ENCODE measurements at regions not wholly inside any gene's neighbourhood (a gene's known extent, or its start where the extent isn't known, plus 50 kb on each side); places are given as distances from the start of the nearest gene placed in this dataset.

GRCh38 chr12:46660276-46660675 lies 165.5 kb downstream of the SLC38A4 start:
- CTCF ChIA-PET, result no interaction called here
- H3K27me3 Mint-ChIP-seq (ENCODE audit: insufficient read depth, unreplicated experiment), result no peaks in the 10 kb centered on the region
- H3K36me3 Mint-ChIP-seq (ENCODE audit: insufficient read depth, unreplicated experiment), result no peaks in the 10 kb centered on the region
- intact Hi-C loops (cut with micrococcal nuclease; ENCODE audit: unreplicated experiment), result loop anchor here (5.0 kb wide), 2 partner anchors 528 to 668 kb away; partner anchors contain the start of gene SCAF11
- no peaks in the 10 kb centered on the region for H3K27me3 ChIP-seq (replicated peaks; ENCODE audit: control insufficient read depth, insufficient read depth, low read length)
- no peak overlapping the region for H3K4me3 Mint-ChIP-seq (ENCODE audit: unreplicated experiment)
- BruUV-seq (replicated peaks), result no TSS peak
- H3K27ac Mint-ChIP-seq (ENCODE audit: unreplicated experiment), result no peak overlapping the region
- TF ChIP-seq CTCF (IDR thresholded peaks at IDR 0.05; ENCODE audit: insufficient read depth in 1 of 2, low read depth in 1 of 2, low read length in 1 of 2, severe bottlenecking in 1 of 2, unreplicated experiment in 1 of 2), result no peak
- no peak for DNase-seq
- H3K4me1 ChIP-seq, result peaks cover 16% of the 10 kb centered on the region
- no peaks in the 10 kb centered on the region for H3K9me3 ChIP-seq
- H3K4me1 Mint-ChIP-seq (ENCODE audit: low read depth, unreplicated experiment), result peaks cover 26% of the 10 kb centered on the region
- H3K9me3 Mint-ChIP-seq (ENCODE audit: unreplicated experiment), result no peaks in the 10 kb centered on the region
- POLR2A ChIA-PET, result no interaction called here
- no peaks in the 10 kb centered on the region for H3K36me3 ChIP-seq (ENCODE audit: control insufficient read depth, insufficient read depth, low read length)
- no peak overlapping the region for H3K4me3 ChIP-seq (ENCODE audit: low read depth, low read length)

GRCh38 chr12:46659824-46660223 lies 166.0 kb downstream of the SLC38A4 start:
- no TSS peak for BruUV-seq (replicated peaks)
- H3K36me3 Mint-ChIP-seq (ENCODE audit: insufficient read depth, unreplicated experiment), result no peaks in the 10 kb centered on the region
- CTCF ChIA-PET, result interaction anchor here (0.6 kb wide), 1 partner anchor 534 kb away, joined by 8 read pairs; no protein-coding TSS in a partner anchor
- H3K4me1 Mint-ChIP-seq (ENCODE audit: low read depth, unreplicated experiment), result peaks cover 26% of the 10 kb centered on the region
- H3K9me3 Mint-ChIP-seq (ENCODE audit: unreplicated experiment), result no peaks in the 10 kb centered on the region
- POLR2A ChIA-PET, result no interaction called here
- H3K4me3 Mint-ChIP-seq (ENCODE audit: unreplicated experiment), result no peak overlapping the region
- peaks cover 16% of the 10 kb centered on the region for H3K4me1 ChIP-seq
- H3K36me3 ChIP-seq (ENCODE audit: control insufficient read depth, insufficient read depth, low read length), result no peaks in the 10 kb centered on the region
- no peak overlapping the region for H3K4me3 ChIP-seq (ENCODE audit: low read depth, low read length)
- no peaks in the 10 kb centered on the region for H3K9me3 ChIP-seq
- H3K27me3 Mint-ChIP-seq (ENCODE audit: insufficient read depth, unreplicated experiment), result no peaks in the 10 kb centered on the region
- no peak for DNase-seq
- intact Hi-C loops (cut with micrococcal nuclease; ENCODE audit: unreplicated experiment), result loop anchor here (5.0 kb wide), 2 partner anchors 528 to 668 kb away; partner anchors contain the start of gene SCAF11
- TF ChIP-seq CTCF (IDR thresholded peaks at IDR 0.05; ENCODE audit: insufficient read depth in 1 of 2, low read depth in 1 of 2, low read length in 1 of 2, severe bottlenecking in 1 of 2, unreplicated experiment in 1 of 2), result no peak
- no peak overlapping the region for H3K27ac Mint-ChIP-seq (ENCODE audit: unreplicated experiment)
- no peaks in the 10 kb centered on the region for H3K27me3 ChIP-seq (replicated peaks; ENCODE audit: control insufficient read depth, insufficient read depth, low read length)

- ChIA-PET CTCF (interaction anchor here (0.6 kb wide), 1 partner anchor 534 kb away, joined by 8 read pairs; no protein-coding TSS in a partner anchor), POLR2A (no interaction called here)
- no peaks in the 10 kb centered on the region for H3K27me3 Mint-ChIP-seq (ENCODE audit: insufficient read depth, unreplicated experiment)
- H3K27ac Mint-ChIP-seq (ENCODE audit: unreplicated experiment), result no peak overlapping the region
- Histone ChIP-seq H3K9me3 (no peaks in the 10 kb centered on the region), H3K4me1 (peaks cover 16% of the 10 kb centered on the region), H3K4me3 (ENCODE audit: low read depth, low read length) (no peak overlapping the region), H3K27me3 (replicated peaks; ENCODE audit: control insufficient read depth, insufficient read depth, low read length) (no peaks in the 10 kb centered on the region), H3K36me3 (ENCODE audit: control insufficient read depth, insufficient read depth, low read length) (no peaks in the 10 kb centered on the region)
- no peak for TF ChIP-seq CTCF (IDR thresholded peaks at IDR 0.05; ENCODE audit: insufficient read depth in 1 of 2, low read depth in 1 of 2, low read length in 1 of 2, severe bottlenecking in 1 of 2, unreplicated experiment in 1 of 2)
- no peak for DNase-seq
- intact Hi-C loops (cut with micrococcal nuclease; ENCODE audit: unreplicated experiment), result no loop called here
- peaks cover 26% of the 10 kb centered on the region for H3K4me1 Mint-ChIP-seq (ENCODE audit: low read depth, unreplicated experiment)
- no peak overlapping the region for H3K4me3 Mint-ChIP-seq (ENCODE audit: unreplicated experiment)
- no peaks in the 10 kb centered on the region for H3K9me3 Mint-ChIP-seq (ENCODE audit: unreplicated experiment)
- no peaks in the 10 kb centered on the region for H3K36me3 Mint-ChIP-seq (ENCODE audit: insufficient read depth, unreplicated experiment)
- BruUV-seq (replicated peaks), result no TSS peak
Observed at GRCh38 chr12:46659032-46659650, 166.7 kb downstream of the SLC38A4 start.
